ENCODE measurements at regions not wholly inside any gene's neighbourhood (a gene's known extent, or its start where the extent isn't known, plus 50 kb on each side); places are given as distances from the start of the nearest gene placed in this dataset.

- no peaks in the 10 kb centered on the region for H3K9me3 Mint-ChIP-seq
- no peak overlapping the region for H3K27ac Mint-ChIP-seq
- no peaks in the 10 kb centered on the region for H3K36me3 Mint-ChIP-seq
- CTCF ChIA-PET = no interaction called here
- no peak for DNase-seq
- peaks cover 9% of the 10 kb centered on the region for H3K27me3 Mint-ChIP-seq
- H3K4me1 Mint-ChIP-seq = no peaks in the 10 kb centered on the region
- no peak overlapping the region for H3K4me3 Mint-ChIP-seq
Measured at GRCh38 chr11:32221476-32222032, 130.7 kb downstream of the RCN1 start.

DNA sequence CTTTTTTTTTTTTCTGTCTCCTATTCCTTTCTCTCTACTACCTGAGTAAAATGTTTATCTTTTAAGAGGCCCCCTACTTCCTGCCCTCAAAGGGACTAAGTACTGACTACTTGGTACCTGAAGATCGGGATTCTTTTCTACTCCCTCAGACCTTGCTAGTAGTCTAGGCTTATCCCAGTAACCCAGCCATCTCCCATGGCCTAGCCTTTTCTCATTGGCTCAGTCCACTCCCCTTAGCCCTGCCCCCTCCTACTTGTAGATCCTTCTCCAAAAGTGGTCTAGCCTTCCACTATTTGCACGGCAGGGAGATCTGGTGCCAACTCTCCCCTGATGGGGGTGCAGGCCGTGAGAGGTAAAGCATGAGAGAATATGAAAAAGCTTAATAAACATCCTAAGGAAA lies 133.7 kb downstream of the RCN1 start:
- Mint-ChIP-seq H3K36me3 (no peaks in the 10 kb centered on the region), H3K27me3 (peaks cover 6% of the 10 kb centered on the region), H3K27ac (no peak overlapping the region), H3K4me3 (no peak overlapping the region), H3K4me1 (no peaks in the 10 kb centered on the region), H3K9me3 (no peaks in the 10 kb centered on the region)
- DNase-seq = no peak
- CTCF ChIA-PET = no interaction called here

DNA sequence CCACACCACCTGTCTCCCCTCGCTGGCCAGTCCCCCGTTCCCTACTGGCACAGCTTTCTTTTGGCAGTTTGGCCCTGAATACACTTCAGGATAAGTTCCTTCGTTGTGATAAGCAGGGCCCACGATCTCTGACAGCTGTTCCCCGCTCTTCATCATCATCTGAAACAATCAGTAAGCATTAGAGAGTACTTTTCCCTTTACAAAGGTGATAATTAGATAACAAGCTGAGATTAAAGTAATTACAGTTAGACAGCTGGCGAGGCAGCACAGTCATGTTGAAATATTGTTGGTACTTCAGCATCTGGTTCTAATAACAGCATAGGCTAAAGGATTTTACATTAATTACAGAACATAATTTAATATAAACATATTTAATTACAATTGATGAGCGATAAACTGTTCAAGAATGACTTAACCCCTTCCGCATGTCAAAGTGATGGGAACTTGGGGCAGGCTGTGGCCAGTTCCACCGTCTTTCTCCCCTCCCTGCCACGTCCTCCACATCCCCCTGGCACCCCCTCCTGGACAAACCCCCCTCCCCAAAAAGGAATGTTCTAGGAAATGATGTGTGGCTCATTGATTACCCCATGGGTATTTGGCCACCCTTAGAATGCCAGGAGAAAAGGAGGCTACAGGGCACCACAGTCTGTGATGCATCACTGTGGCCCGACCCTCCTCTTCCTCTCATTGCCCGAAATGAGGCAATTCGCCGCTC lies 134.9 kb downstream of the RCN1 start:
- Mint-ChIP-seq H3K9me3 (no peaks in the 10 kb centered on the region), H3K4me3 (no peak overlapping the region), H3K27ac (no peak overlapping the region), H3K4me1 (no peaks in the 10 kb centered on the region), H3K27me3 (peaks cover 6% of the 10 kb centered on the region), H3K36me3 (no peaks in the 10 kb centered on the region)
- DNase-seq = no peak
- CTCF ChIA-PET = no interaction called here

DNA sequence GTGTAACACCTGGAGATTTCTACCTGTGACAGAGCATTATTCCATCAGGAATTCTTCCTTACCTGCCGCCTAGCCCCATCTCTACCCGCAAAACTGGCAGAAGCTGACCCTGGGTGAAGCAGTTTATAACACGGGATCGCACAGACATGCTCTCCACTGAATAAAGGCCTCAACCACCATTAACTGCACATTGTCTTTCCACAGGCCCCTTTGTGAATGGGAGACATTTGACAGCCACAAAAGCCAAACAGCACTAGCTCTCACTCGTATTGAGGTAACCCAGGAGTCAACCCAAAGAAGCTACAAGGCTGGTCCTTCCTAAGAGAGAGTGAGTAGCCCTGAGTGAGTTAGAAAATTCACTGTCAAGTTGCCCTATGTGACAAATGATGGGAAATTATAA lies 135.6 kb downstream of the RCN1 start:
- CTCF ChIA-PET = no interaction called here
- Mint-ChIP-seq H3K36me3 (no peaks in the 10 kb centered on the region), H3K27ac (no peak overlapping the region), H3K9me3 (no peaks in the 10 kb centered on the region), H3K4me3 (no peak overlapping the region), H3K4me1 (no peaks in the 10 kb centered on the region), H3K27me3 (peaks cover 6% of the 10 kb centered on the region)
- no peak for DNase-seq

- Mint-ChIP-seq H3K27ac (no peak overlapping the region), H3K36me3 (no peaks in the 10 kb centered on the region), H3K4me3 (no peak overlapping the region), H3K4me1 (no peaks in the 10 kb centered on the region), H3K27me3 (peaks cover 10% of the 10 kb centered on the region), H3K9me3 (no peaks in the 10 kb centered on the region)
- DNase-seq = no peak
- CTCF ChIA-PET = no interaction called here
Measured at GRCh38 chr11:32229576-32230240, 138.8 kb downstream of the RCN1 start.

DNA sequence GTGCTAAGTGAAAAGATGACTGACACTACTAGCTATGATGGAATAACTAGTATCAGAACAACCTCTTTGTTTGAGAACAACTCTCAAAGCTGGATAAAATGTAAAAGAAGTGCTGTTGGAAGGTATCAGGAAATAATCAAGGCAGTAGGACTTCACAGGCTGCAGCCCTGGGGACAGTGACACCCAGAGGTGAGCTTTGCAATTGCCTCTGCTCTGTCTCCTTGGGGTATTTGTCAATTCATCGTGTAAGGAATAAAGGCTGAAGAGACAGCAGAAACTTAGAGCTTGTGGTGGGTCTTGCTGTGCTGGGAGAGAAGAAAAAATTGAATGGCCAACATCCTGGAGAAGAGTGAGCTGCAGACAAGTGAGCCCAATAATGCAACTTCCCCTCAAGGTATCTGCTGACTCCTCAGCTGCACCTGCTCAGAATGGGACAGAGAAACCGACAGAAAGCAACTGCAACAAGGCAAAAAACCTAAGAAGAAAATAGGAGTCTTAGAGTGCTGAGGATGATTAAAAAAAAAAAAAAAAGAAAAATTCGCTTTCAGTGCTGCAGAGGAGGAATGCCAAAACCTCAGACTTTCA lies 141.1 kb downstream of the RCN1 start:
- DNase-seq = peak; percentile 34
- no peaks in the 10 kb centered on the region for H3K4me1 Mint-ChIP-seq
- CTCF ChIA-PET = interaction anchor here (1.0 to 1.5 kb wide), 2 partner anchors 12 to 20 kb away, joined by 3 to 8 read pairs; no protein-coding TSS in a partner anchor
- no peaks in the 10 kb centered on the region for H3K36me3 Mint-ChIP-seq
- no peak overlapping the region for H3K4me3 Mint-ChIP-seq
- H3K27me3 Mint-ChIP-seq = peaks cover 8% of the 10 kb centered on the region
- H3K9me3 Mint-ChIP-seq = no peaks in the 10 kb centered on the region
- H3K27ac Mint-ChIP-seq = no peak overlapping the region

GRCh38 chr11:32232516-32232915 lies 141.6 kb downstream of the RCN1 start:
- Mint-ChIP-seq H3K4me1 (no peaks in the 10 kb centered on the region), H3K36me3 (no peaks in the 10 kb centered on the region), H3K4me3 (no peak overlapping the region), H3K27me3 (peaks cover 8% of the 10 kb centered on the region), H3K9me3 (no peaks in the 10 kb centered on the region), H3K27ac (no peak overlapping the region)
- CTCF ChIA-PET = interaction anchor here (1.0 to 1.5 kb wide), 2 partner anchors 13 to 19 kb away, joined by 3 to 8 read pairs; no protein-coding TSS in a partner anchor
- DNase-seq = no peak

GRCh38 chr11:32233276-32233675 lies 142.4 kb downstream of the RCN1 start:
- H3K27me3 Mint-ChIP-seq = peaks cover 8% of the 10 kb centered on the region
- no peak for DNase-seq
- H3K4me3 Mint-ChIP-seq = no peak overlapping the region
- CTCF ChIA-PET = no interaction called here
- H3K4me1 Mint-ChIP-seq = no peaks in the 10 kb centered on the region
- H3K9me3 Mint-ChIP-seq = no peaks in the 10 kb centered on the region
- no peaks in the 10 kb centered on the region for H3K36me3 Mint-ChIP-seq
- no peak overlapping the region for H3K27ac Mint-ChIP-seq

- Mint-ChIP-seq H3K4me3 (no peak overlapping the region), H3K4me1 (no peaks in the 10 kb centered on the region), H3K9me3 (no peaks in the 10 kb centered on the region), H3K36me3 (no peaks in the 10 kb centered on the region), H3K27ac (no peak overlapping the region), H3K27me3 (peaks cover 8% of the 10 kb centered on the region)
- CTCF ChIA-PET = no interaction called here
- DNase-seq = no peak
Measured at GRCh38 chr11:32233928-32234327, 143.1 kb downstream of the RCN1 start.

GRCh38 chr11:32244453-32244852 lies 153.6 kb downstream of the RCN1 start:
- no peak overlapping the region for H3K27ac Mint-ChIP-seq
- no peak overlapping the region for H3K4me3 Mint-ChIP-seq
- no peaks in the 10 kb centered on the region for H3K9me3 Mint-ChIP-seq
- no peak for DNase-seq
- CTCF ChIA-PET = interaction anchor here (0.6 kb wide), 1 partner anchor 548 kb away, joined by 3 read pairs; no protein-coding TSS in a partner anchor
- no peaks in the 10 kb centered on the region for H3K4me1 Mint-ChIP-seq
- H3K27me3 Mint-ChIP-seq = no peaks in the 10 kb centered on the region
- no peaks in the 10 kb centered on the region for H3K36me3 Mint-ChIP-seq

DNA sequence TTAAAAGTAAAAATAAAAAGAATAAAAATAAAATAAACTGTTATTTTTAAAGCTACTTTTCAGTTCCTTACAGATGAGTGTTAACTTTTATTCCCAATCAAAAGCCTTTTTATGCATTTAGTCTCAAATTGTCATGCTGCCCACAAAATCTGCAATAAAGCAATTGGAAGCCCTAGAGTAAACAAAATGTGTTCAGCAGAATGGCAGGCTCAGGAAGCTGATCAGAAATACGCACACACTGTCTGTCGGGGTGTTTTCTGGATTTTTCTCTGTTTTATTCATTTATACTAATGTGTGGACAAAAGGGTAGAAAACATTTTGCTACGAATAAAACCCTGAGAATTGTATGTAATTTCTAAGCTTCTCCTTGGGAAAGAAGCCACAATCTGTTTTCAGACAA lies 162.8 kb downstream of the RCN1 start:
- peaks cover 6% of the 10 kb centered on the region for H3K27me3 Mint-ChIP-seq
- no peaks in the 10 kb centered on the region for H3K4me1 Mint-ChIP-seq
- CTCF ChIA-PET = interaction anchor here (0.7 kb wide), 1 partner anchor 59 kb away, joined by 3 read pairs; no protein-coding TSS in a partner anchor
- no peaks in the 10 kb centered on the region for H3K36me3 Mint-ChIP-seq
- H3K27ac Mint-ChIP-seq = no peak overlapping the region
- no peak overlapping the region for H3K4me3 Mint-ChIP-seq
- no peak for DNase-seq
- no peaks in the 10 kb centered on the region for H3K9me3 Mint-ChIP-seq

DNA sequence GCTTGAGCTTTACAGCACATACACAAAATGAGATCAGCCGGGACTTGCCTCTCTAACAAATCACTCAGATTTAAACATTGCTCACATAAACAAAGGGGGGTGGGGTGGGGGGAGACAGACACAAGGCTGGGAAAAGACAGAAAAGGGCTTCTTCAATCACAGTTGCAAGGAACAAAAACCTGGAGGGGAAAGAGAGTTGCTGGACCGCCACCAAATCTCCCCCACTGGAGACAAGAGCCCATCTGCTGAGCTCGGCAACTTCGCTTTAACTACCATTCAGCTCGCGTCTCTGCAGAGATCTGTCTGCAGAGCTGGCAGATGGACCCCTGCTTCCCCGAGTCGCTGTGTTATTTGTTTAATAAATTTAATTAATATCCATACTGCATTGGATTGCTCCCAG lies 165.0 kb downstream of the RCN1 start:
- DNase-seq = no peak
- CTCF ChIA-PET = no interaction called here
- H3K36me3 Mint-ChIP-seq = no peaks in the 10 kb centered on the region
- no peak overlapping the region for H3K4me3 Mint-ChIP-seq
- H3K27ac Mint-ChIP-seq = no peak overlapping the region
- H3K9me3 Mint-ChIP-seq = no peaks in the 10 kb centered on the region
- peaks cover 6% of the 10 kb centered on the region for H3K27me3 Mint-ChIP-seq
- no peaks in the 10 kb centered on the region for H3K4me1 Mint-ChIP-seq

DNA sequence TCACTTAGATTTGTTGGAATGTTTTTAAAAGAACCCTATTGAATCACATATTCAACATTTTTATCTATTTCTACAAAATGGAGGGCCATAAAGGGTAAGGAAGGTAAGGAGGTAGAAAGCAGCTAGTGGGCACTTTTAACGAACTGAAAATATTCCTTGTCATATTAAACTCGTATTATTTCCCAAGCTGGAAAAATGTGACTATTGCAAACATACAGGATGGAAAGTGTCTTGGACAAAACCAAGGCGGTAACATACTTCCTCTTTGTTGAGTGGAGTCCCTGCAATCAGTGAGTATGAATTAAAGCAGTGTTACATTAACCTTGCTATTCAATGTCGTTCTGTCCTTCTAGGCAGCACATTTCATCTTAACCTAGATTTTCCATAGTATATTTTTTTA lies 165.6 kb downstream of the RCN1 start:
- CTCF ChIA-PET = no interaction called here
- H3K4me1 Mint-ChIP-seq = no peaks in the 10 kb centered on the region
- H3K27ac Mint-ChIP-seq = no peak overlapping the region
- no peaks in the 10 kb centered on the region for H3K36me3 Mint-ChIP-seq
- no peaks in the 10 kb centered on the region for H3K9me3 Mint-ChIP-seq
- DNase-seq = no peak
- H3K27me3 Mint-ChIP-seq = peaks cover 6% of the 10 kb centered on the region
- no peak overlapping the region for H3K4me3 Mint-ChIP-seq

GRCh38 chr11:32259641-32260081 lies 168.8 kb downstream of the RCN1 start:
- no peak overlapping the region for H3K27ac Mint-ChIP-seq
- H3K9me3 Mint-ChIP-seq = no peaks in the 10 kb centered on the region
- CTCF ChIA-PET = interaction anchor here (0.6 to 0.9 kb wide), 2 partner anchors 8 to 1363 kb away, joined by 3 read pairs; no protein-coding TSS in a partner anchor
- no peak overlapping the region for H3K4me3 Mint-ChIP-seq
- no peaks in the 10 kb centered on the region for H3K36me3 Mint-ChIP-seq
- no peaks in the 10 kb centered on the region for H3K4me1 Mint-ChIP-seq
- DNase-seq = no peak
- H3K27me3 Mint-ChIP-seq = peaks cover 4% of the 10 kb centered on the region
